Neural crest cell (in vitro differentiated cells): ENCODE measurements at regions not wholly inside any gene's neighbourhood (a gene's known extent, or its start where the extent isn't known, plus 50 kb on each side); places are given as distances from the start of the nearest gene placed in this dataset.

Experiments used
- DNase-seq: peaks from one replicate; pipeline ENCODE4 v3.0.0; 2021; ENCODE audit warnings: low read depth, mixed read lengths, low spot score
- H3K27ac Mint-ChIP-seq: one replicate; pipeline ENCODE4 v1.8.0; 2021; ENCODE audit warnings: mild to moderate bottlenecking, mixed read lengths; ENCODE audit not compliant: unreplicated experiment
- H3K27me3 Mint-ChIP-seq: 2 replicates; pipeline ENCODE4 v1.8.0; 2021; ENCODE audit warnings: low read depth, mild to moderate bottlenecking, mixed read lengths
- H3K36me3 Mint-ChIP-seq: 2 replicates; pipeline ENCODE4 v1.8.0; 2021; ENCODE audit warnings: low read depth, mild to moderate bottlenecking, mixed read lengths
- H3K4me1 Mint-ChIP-seq: 2 replicates; pipeline ENCODE4 v1.8.0; 2021; ENCODE audit warnings: mixed read lengths
- H3K4me3 Mint-ChIP-seq: one replicate; pipeline ENCODE4 v1.8.0; 2021; ENCODE audit warnings: mild to moderate bottlenecking, mixed read lengths
- H3K9me3 Mint-ChIP-seq: 2 replicates; pipeline ENCODE4 v1.8.0; 2021; ENCODE audit warnings: mixed read lengths
- TF ChIP-seq, protein P1 (sequence below): fragments of 200-600 bp; sonication (generic); conservative IDR thresholded peaks from 2 replicates; pipeline ENCODE4 v1.5.0; 2021; ENCODE audit warnings: antibody characterized with exemption, mild to moderate bottlenecking

DNA sequence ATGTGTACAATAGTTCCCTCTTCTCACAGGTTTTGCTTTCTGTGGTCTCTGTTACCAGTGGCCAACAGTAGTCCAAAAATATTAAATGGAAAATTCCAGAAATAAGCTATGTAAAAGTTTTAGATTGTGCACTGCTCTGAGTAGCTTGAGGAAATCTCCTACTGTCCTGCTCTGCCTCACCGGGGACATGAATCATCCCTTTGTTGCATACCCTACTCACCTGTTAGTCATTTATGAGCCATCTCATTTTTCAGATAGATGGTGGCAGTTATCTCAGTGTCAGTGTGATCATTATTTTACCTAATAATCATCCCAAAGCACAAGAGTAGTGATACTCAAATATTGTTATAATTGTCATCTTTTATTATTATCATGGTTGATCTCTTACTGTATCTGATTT is 688.1 kb downstream of the PLA2G4A start:
- Mint-ChIP-seq H3K9me3 (peaks cover 3% of the 10 kb centered on the region), H3K4me3 (no peak overlapping the region), H3K36me3 (no peaks in the 10 kb centered on the region), H3K27me3 (no peaks in the 10 kb centered on the region), H3K4me1 (no peaks in the 10 kb centered on the region), H3K27ac (no peak overlapping the region)
- DNase-seq, result no peak
- TF ChIP-seq, protein P1, sequence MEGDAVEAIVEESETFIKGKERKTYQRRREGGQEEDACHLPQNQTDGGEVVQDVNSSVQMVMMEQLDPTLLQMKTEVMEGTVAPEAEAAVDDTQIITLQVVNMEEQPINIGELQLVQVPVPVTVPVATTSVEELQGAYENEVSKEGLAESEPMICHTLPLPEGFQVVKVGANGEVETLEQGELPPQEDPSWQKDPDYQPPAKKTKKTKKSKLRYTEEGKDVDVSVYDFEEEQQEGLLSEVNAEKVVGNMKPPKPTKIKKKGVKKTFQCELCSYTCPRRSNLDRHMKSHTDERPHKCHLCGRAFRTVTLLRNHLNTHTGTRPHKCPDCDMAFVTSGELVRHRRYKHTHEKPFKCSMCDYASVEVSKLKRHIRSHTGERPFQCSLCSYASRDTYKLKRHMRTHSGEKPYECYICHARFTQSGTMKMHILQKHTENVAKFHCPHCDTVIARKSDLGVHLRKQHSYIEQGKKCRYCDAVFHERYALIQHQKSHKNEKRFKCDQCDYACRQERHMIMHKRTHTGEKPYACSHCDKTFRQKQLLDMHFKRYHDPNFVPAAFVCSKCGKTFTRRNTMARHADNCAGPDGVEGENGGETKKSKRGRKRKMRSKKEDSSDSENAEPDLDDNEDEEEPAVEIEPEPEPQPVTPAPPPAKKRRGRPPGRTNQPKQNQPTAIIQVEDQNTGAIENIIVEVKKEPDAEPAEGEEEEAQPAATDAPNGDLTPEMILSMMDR, result no peak

DNA sequence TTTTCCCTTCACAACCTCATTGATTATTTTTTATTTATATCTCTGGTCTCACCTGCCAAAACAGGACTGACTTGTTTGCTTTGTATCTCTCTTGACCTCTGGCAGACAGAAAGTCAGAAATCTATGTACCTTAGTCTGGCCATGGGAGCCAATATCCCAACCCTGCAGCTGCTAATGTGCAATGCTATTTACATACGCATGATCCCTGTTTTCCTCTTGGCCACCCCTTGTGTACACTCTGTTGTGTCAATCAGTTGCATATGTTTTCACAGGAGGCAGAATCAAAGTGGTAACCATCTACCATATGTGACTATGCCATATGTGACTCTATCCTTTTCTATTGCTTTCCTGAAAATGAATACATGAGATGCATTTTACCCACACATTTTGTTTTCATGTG is 688.8 kb downstream of the PLA2G4A start:
- Mint-ChIP-seq H3K4me3 (no peak overlapping the region), H3K36me3 (no peaks in the 10 kb centered on the region), H3K9me3 (peaks cover 3% of the 10 kb centered on the region), H3K4me1 (no peaks in the 10 kb centered on the region), H3K27me3 (no peaks in the 10 kb centered on the region), H3K27ac (no peak overlapping the region)
- DNase-seq, result no peak
- TF ChIP-seq, protein P1, result no peak

DNA sequence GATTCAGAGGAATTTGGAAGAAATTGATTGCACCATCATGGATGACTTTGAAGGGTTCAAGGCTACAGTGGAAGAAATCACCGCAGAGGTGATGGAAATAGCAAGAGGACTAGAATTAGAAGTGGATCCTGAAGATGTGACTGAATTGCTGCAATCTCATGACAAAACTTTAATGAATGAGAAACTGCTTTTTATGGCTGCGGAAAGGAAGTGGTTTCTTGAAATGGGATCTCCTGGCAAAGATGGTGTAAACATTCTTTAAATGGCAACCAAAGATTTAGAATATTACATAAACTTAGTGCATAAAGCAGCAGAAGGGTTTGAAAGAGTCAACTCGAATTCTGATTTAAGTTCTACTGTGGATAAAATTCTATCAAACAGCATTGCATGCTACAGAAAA is 698.6 kb downstream of the PLA2G4A start:
- no peaks in the 10 kb centered on the region for H3K4me1 Mint-ChIP-seq
- no peak overlapping the region for H3K4me3 Mint-ChIP-seq
- no peak for DNase-seq
- TF ChIP-seq, protein P1, result no peak
- no peaks in the 10 kb centered on the region for H3K27me3 Mint-ChIP-seq
- no peak overlapping the region for H3K27ac Mint-ChIP-seq
- H3K9me3 Mint-ChIP-seq, result no peaks in the 10 kb centered on the region
- H3K36me3 Mint-ChIP-seq, result no peaks in the 10 kb centered on the region

DNA sequence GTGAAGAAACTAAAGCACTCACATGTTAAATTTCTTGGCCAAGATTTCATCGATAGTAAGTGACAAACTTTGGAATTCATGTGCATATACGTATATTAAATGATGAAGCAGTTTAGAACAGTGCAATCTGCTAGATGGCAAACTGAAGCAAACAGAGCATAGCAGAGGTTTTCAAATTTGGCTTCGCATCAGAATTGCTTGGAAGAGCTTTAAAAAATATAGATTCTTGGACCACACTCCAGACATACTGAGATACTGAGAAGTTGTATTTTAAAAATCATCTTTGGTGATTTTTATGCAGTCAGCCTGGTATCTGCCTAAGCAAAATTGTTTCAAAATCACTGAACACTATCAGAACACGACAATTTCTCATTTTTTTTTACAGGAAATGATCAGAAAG is 709.2 kb downstream of the PLA2G4A start:
- H3K27ac Mint-ChIP-seq, result no peak overlapping the region
- no peak for DNase-seq
- H3K9me3 Mint-ChIP-seq, result no peaks in the 10 kb centered on the region
- H3K27me3 Mint-ChIP-seq, result no peaks in the 10 kb centered on the region
- H3K36me3 Mint-ChIP-seq, result no peaks in the 10 kb centered on the region
- H3K4me3 Mint-ChIP-seq, result no peak overlapping the region
- no peaks in the 10 kb centered on the region for H3K4me1 Mint-ChIP-seq
- TF ChIP-seq, protein P1, result no peak

DNA sequence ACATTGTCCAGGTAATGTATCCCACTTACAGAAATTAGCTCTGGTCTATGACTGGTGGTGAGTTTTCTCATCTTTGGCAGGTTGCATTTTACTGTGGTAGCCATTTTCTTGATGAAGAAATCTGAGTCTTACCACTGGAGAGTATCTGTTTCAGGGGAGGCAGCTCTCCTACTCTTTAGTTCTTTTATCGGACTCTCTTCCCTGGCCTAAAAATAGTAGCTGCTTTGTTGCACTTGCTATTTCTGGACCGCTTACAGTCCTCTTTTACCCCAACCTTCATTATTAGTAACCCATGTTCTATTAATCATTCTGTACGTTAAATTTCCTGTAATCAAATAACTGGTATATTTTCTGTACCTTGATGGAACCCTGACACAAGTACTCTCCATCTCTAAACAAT is 720.8 kb downstream of the PLA2G4A start:
- Mint-ChIP-seq H3K4me3 (no peak overlapping the region), H3K36me3 (no peaks in the 10 kb centered on the region), H3K4me1 (no peaks in the 10 kb centered on the region), H3K9me3 (peaks cover 8% of the 10 kb centered on the region), H3K27ac (no peak overlapping the region), H3K27me3 (no peaks in the 10 kb centered on the region)
- DNase-seq, result no peak
- TF ChIP-seq, protein P1, result no peak

DNA sequence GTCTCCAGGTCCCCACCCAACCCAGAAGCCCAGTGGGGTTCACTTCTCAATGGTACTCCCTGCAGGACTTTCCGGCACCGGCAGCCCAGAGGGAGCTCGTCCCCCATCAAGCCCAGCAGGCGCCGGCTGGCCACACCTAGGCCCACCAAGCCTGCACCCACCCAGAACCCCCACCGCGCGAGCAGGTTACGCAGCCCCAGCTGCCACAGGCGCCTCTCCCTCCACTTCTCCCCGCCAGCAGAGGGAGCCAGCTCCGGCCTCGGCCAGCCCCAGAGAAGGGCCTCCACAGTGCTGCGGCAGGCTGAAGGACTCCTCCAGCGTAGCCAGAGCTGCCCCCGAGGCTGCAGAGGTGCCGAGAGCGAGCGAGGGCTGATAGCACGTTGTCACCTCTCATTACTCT is 722.3 kb downstream of the PLA2G4A start:
- TF ChIP-seq, protein P1, result no peak
- H3K27me3 Mint-ChIP-seq, result no peaks in the 10 kb centered on the region
- H3K9me3 Mint-ChIP-seq, result peaks cover 15% of the 10 kb centered on the region
- no peak overlapping the region for H3K27ac Mint-ChIP-seq
- no peaks in the 10 kb centered on the region for H3K4me1 Mint-ChIP-seq
- H3K36me3 Mint-ChIP-seq, result no peaks in the 10 kb centered on the region
- H3K4me3 Mint-ChIP-seq, result no peak overlapping the region
- DNase-seq, result no peak
